ENCODE measurements at regions not wholly inside any gene's neighbourhood (a gene's known extent, or its start where the extent isn't known, plus 50 kb on each side); places are given as distances from the start of the nearest gene placed in this dataset.

DNA sequence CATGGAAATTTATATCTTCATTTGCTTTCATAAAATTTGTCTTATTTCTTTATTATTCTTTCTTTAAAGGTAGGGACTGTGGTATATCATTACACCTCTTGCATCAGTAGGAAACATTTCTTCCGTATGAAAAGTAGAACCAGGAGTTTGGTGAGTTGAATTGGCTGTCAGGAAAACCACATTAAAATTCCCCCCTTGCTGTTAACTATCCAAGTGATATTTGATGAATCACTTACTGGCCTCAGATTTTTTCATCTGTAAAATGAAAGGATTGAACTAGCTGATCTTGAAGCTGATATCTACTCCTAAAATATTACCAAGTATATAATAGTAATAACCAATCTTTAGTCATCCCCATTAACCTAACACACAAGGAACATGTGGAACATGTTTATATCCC lies 460.9 kb downstream of the GJA1 start:
- no peak overlapping the region for H3K4me3 ChIP-seq (replicated peaks in 1 of 3; ENCODE audit: insufficient read depth in 1 of 3, low read depth in 2 of 3, low read length in 3 of 3)
- no peaks in the 10 kb centered on the region for H3K27me3 ChIP-seq (ENCODE audit: control insufficient read depth in 1 of 2, insufficient read depth in 2 of 2, low read length in 2 of 2)
- no peak overlapping the region for H2AFZ ChIP-seq (ENCODE audit: low read length)
- CTCF ChIA-PET (ENCODE audit: low intra/inter-chr PET ratio, low total read pairs), result no interaction called here
- FAIRE-seq (no peak), ATAC-seq (no peak), DNase-seq (ENCODE audit: low spot score) (no peak)
- H3K79me2 ChIP-seq (ENCODE audit: insufficient read depth, low read length), result no peaks in the 10 kb centered on the region
- H3K4me1 ChIP-seq (ENCODE audit: insufficient read depth, low read length), result no peaks in the 10 kb centered on the region
- H3K9me3 ChIP-seq (ENCODE audit: low read length), result no peaks in the 10 kb centered on the region
- intact Hi-C loops (cut with micrococcal nuclease; ENCODE audit: unreplicated experiment) (no loop called here), in situ Hi-C loops (cut with HindIII; ENCODE audit: extremely low pct_ligation_motif_present, low pct_unique_long_range_greater_than_20kb) (no loop called here)
- H3K4me2 ChIP-seq (ENCODE audit: low read depth, low read length), result no peak overlapping the region
- no TSS peak for BruUV-seq (replicated peaks)
- POLR2A ChIA-PET, result no interaction called here
- WGBS (ENCODE audit: low lambda C conversion rate), result 0% methylated on average over 1 of the region's 1 CpG
- no peak overlapping the region for H3K9ac ChIP-seq (ENCODE audit: insufficient read depth, low read depth, low read length)
- no peak overlapping the region for H3K27ac ChIP-seq (ENCODE audit: extremely low read length, insufficient read depth, low read length)
- TF ChIP-seq SRSF4 (IDR thresholded peaks at IDR 0.05; ENCODE audit: low read depth, low read length, poor library complexity, severe bottlenecking), result no peak
- TF ChIP-seq RAD51 (IDR thresholded peaks at IDR 0.05; ENCODE audit: borderline replicate concordance), result no peak
- no peak for TF ChIP-seq ZNF10 (CRISPR knock-in tag; IDR thresholded peaks at IDR 0.05; ENCODE audit: borderline replicate concordance, low read depth)
- no peak for TF ChIP-seq RCOR2 (CRISPR knock-in tag; IDR thresholded peaks at IDR 0.05)
- no peak for TF ChIP-seq TCF12 (IDR thresholded peaks at IDR 0.05)
- TF ChIP-seq TCF12 (CRISPR knock-in tag; IDR thresholded peaks at IDR 0.05), result no peak
- TF ChIP-seq, protein P1, sequence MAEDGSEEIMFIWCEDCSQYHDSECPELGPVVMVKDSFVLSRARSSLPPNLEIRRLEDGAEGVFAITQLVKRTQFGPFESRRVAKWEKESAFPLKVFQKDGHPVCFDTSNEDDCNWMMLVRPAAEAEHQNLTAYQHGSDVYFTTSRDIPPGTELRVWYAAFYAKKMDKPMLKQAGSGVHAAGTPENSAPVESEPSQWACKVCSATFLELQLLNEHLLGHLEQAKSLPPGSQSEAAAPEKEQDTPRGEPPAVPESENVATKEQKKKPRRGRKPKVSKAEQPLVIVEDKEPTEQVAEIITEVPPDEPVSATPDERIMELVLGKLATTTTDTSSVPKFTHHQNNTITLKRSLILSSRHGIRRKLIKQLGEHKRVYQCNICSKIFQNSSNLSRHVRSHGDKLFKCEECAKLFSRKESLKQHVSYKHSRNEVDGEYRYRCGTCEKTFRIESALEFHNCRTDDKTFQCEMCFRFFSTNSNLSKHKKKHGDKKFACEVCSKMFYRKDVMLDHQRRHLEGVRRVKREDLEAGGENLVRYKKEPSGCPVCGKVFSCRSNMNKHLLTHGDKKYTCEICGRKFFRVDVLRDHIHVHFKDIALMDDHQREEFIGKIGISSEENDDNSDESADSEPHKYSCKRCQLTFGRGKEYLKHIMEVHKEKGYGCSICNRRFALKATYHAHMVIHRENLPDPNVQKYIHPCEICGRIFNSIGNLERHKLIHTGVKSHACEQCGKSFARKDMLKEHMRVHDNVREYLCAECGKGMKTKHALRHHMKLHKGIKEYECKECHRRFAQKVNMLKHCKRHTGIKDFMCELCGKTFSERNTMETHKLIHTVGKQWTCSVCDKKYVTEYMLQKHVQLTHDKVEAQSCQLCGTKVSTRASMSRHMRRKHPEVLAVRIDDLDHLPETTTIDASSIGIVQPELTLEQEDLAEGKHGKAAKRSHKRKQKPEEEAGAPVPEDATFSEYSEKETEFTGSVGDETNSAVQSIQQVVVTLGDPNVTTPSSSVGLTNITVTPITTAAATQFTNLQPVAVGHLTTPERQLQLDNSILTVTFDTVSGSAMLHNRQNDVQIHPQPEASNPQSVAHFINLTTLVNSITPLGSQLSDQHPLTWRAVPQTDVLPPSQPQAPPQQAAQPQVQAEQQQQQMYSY (CRISPR knock-in tag; IDR thresholded peaks at IDR 0.05), result no peak
- no peak for TF ChIP-seq TBP (CRISPR knock-in tag; IDR thresholded peaks at IDR 0.05)
- TF ChIP-seq NFE2L2 (IDR thresholded peaks at IDR 0.05; ENCODE audit: low read length), result no peak
- no peak for TF ChIP-seq TFDP1 (CRISPR knock-in tag; IDR thresholded peaks at IDR 0.05; ENCODE audit: borderline replicate concordance)
- no peak for TF ChIP-seq KDM2A (CRISPR knock-in tag; IDR thresholded peaks at IDR 0.05; ENCODE audit: borderline replicate concordance, low read depth)
- TF ChIP-seq, protein P2, sequence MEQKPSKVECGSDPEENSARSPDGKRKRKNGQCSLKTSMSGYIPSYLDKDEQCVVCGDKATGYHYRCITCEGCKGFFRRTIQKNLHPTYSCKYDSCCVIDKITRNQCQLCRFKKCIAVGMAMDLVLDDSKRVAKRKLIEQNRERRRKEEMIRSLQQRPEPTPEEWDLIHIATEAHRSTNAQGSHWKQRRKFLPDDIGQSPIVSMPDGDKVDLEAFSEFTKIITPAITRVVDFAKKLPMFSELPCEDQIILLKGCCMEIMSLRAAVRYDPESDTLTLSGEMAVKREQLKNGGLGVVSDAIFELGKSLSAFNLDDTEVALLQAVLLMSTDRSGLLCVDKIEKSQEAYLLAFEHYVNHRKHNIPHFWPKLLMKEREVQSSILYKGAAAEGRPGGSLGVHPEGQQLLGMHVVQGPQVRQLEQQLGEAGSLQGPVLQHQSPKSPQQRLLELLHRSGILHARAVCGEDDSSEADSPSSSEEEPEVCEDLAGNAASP (CRISPR knock-in tag; IDR thresholded peaks at IDR 0.05; ENCODE audit: borderline replicate concordance), result no peak
- TF ChIP-seq RORA (CRISPR knock-in tag; IDR thresholded peaks at IDR 0.05), result no peak
- TF ChIP-seq TCF7L2 (IDR thresholded peaks at IDR 0.05; ENCODE audit: low read depth, low read length), result no peak
- no peaks in the 10 kb centered on the region for H3K36me3 ChIP-seq (replicated peaks in 1 of 2; ENCODE audit: control insufficient read depth in 1 of 2, insufficient read depth in 2 of 2, low read length in 2 of 2)
- H4K20me1 ChIP-seq (ENCODE audit: insufficient read depth, low read length), result no peaks in the 10 kb centered on the region
